ENCODE measurements at regions not wholly inside any gene's neighbourhood (a gene's known extent, or its start where the extent isn't known, plus 50 kb on each side); places are given as distances from the start of the nearest gene placed in this dataset.

DNA sequence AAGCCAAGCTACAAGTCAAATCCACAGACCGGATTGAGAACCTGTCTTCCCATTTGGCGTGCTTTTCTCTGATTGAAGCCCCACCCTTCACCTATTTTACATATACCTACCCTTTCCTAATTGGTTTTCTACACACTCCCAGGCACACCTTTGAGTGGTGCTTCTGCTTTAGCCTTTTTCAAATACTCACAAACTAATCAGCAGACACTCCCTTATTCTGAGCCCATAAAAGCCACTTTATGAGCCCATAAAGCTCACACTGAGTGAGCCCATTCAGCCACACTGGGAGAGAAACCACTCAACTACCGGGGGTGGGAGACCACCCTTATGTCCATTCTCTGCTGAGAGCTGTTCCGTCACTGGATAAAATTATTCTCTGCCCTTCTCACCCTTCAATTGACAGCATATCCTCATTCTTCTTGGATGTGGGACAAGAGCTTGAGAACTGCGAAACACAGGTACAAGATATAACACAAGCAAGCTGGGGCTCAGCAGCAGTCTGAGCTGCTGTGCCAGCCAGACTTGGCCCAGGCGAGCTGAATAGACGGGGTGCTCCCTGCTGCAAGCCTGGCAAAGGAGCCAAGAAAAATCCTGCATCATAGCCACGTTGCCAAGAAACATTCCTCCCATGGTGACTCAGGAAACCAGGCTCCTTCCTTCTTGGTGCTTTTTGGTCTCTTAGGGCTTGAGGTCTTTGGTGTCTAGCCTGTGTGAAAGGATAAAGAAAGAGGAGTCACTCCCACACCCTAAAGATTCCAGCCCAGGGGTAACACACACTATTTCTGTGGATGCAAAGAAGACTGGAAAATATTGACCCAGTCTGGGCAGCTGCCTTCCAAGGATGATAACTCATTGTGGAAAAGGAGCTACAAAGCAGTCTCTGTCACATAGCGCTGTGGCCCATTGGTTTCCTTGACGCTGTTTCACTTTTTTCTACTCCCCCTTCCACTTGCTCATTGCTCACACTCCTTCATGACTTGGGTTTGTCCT, 609.7 kb downstream of the MCTP2 start:
- TF ChIP-seq, protein P1, sequence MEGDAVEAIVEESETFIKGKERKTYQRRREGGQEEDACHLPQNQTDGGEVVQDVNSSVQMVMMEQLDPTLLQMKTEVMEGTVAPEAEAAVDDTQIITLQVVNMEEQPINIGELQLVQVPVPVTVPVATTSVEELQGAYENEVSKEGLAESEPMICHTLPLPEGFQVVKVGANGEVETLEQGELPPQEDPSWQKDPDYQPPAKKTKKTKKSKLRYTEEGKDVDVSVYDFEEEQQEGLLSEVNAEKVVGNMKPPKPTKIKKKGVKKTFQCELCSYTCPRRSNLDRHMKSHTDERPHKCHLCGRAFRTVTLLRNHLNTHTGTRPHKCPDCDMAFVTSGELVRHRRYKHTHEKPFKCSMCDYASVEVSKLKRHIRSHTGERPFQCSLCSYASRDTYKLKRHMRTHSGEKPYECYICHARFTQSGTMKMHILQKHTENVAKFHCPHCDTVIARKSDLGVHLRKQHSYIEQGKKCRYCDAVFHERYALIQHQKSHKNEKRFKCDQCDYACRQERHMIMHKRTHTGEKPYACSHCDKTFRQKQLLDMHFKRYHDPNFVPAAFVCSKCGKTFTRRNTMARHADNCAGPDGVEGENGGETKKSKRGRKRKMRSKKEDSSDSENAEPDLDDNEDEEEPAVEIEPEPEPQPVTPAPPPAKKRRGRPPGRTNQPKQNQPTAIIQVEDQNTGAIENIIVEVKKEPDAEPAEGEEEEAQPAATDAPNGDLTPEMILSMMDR (IDR thresholded peaks at IDR 0.05; ENCODE audit: poor library complexity, severe bottlenecking) = no peak
- no peaks in the 10 kb centered on the region for H3K27me3 ChIP-seq (ENCODE audit: insufficient read depth, poor library complexity, severe bottlenecking)
- H3K4me1 ChIP-seq (ENCODE audit: insufficient read depth, poor library complexity, severe bottlenecking) = no peaks in the 10 kb centered on the region
- no peak overlapping the region for H3K4me3 ChIP-seq (ENCODE audit: severe bottlenecking)
- H3K27ac ChIP-seq (ENCODE audit: poor library complexity, severe bottlenecking) = no peak overlapping the region
- DNase-seq (ENCODE audit: low spot score) (no peak), ATAC-seq (ENCODE audit: low read depth) (peak; percentile 44)
- H3K36me3 ChIP-seq (ENCODE audit: low read depth) = no peaks in the 10 kb centered on the region
- H3K9me3 ChIP-seq (ENCODE audit: severe bottlenecking) = no peaks in the 10 kb centered on the region

DNA sequence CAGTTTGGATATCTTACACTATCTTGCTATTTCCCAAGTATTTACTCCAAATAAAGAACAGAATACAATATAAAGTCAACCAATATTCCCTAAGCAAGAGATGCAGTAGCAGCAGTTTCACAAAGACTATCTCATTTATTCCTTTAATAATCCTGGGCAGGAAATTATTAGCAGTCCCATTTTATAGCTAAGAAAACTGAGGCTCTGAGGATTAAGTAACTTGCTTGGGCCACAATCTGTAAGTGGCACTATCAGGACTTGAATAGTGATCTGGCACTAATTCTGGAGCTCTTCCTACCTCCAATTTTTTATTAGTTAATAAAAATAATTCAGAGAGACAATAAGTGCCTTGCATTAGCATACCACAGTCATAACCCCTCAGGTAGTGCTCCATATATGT, 611.7 kb downstream of the MCTP2 start:
- H3K27me3 ChIP-seq (ENCODE audit: insufficient read depth, poor library complexity, severe bottlenecking) = no peaks in the 10 kb centered on the region

DNA sequence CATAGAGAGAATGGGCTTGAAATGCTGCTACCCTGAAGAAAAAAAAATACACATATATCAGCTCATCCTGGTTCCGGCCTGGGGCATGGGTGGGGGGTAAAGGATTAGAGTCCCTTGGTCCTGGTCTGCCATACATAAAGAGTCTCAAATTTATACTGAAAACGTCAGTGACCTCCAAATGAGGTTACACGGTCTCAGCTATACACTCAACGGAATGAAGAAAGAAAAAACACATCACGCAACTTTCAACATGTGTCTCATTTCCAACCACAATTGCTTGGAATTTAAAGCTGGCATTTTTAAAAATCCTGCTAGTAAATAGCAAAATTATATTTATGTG, 612.8 kb downstream of the MCTP2 start:
- no peaks in the 10 kb centered on the region for H3K9me3 ChIP-seq (ENCODE audit: severe bottlenecking)
- no peaks in the 10 kb centered on the region for H3K27me3 ChIP-seq (ENCODE audit: insufficient read depth, poor library complexity, severe bottlenecking)
- no peak overlapping the region for H3K4me3 ChIP-seq (ENCODE audit: severe bottlenecking)
- TF ChIP-seq, protein P1 (IDR thresholded peaks at IDR 0.05; ENCODE audit: poor library complexity, severe bottlenecking) = no peak
- no peak for DNase-seq (ENCODE audit: low spot score)
- no peaks in the 10 kb centered on the region for H3K4me1 ChIP-seq (ENCODE audit: insufficient read depth, poor library complexity, severe bottlenecking)
- ATAC-seq (ENCODE audit: low read depth) = no peak
- H3K27ac ChIP-seq (ENCODE audit: poor library complexity, severe bottlenecking) = no peak overlapping the region
- H3K36me3 ChIP-seq (ENCODE audit: low read depth) = no peaks in the 10 kb centered on the region

More for the DNA sequence above, 611.7 kb downstream of the MCTP2 start:
- Histone ChIP-seq H3K9me3 (ENCODE audit: severe bottlenecking) (no peaks in the 10 kb centered on the region), H3K4me1 (ENCODE audit: insufficient read depth, poor library complexity, severe bottlenecking) (no peaks in the 10 kb centered on the region), H3K36me3 (ENCODE audit: low read depth) (no peaks in the 10 kb centered on the region), H3K27ac (ENCODE audit: poor library complexity, severe bottlenecking) (no peak overlapping the region), H3K4me3 (ENCODE audit: severe bottlenecking) (no peak overlapping the region)
- no peak for DNase-seq (ENCODE audit: low spot score)
- TF ChIP-seq, protein P1 (IDR thresholded peaks at IDR 0.05; ENCODE audit: poor library complexity, severe bottlenecking) = no peak
- no peak for ATAC-seq (ENCODE audit: low read depth)

DNA sequence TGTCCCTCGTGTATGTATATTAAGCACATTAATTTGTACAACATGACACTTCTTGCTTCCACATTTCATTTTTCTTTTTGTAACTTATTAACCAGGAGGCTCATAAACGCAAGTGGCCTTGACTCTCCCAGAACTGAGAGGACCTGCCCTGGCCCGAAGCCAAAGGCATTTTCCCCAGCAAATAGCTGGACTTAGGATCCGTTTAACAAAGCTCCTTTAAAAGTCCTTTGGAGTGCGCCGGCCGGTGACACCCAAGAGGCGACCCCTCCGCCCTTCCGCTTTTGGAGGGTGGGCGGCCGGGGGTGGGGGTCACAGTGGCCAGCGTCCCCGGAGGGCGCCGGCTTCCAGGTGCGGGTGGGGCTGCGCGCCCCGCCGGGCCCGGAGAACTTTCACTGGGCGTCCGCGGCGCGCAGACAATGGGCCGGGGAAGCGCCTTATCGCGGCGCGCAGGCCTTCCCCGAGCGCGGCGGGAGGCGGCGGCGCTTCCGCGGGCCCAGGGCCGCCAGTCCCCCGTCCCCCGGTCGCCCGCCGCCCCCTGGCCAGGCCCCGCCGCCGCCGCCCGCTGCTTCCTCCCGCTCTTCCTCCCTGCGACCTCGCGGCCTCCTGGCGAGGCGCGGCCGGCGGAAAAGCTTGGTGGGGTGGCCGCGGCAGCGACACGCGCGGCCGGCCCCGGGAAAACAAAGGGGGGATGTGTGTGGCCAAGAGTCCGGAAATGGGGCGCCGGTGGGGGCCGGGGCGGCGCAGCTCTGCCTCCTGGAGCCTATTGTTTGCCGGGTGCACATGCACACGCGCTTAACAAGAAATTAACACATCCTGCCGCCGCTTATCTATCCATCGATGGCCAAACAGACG, 613.4 kb downstream of the MCTP2 start:
- ATAC-seq (ENCODE audit: low read depth) = peak; percentile 63
- peak overlapping the region; percentile 20 for H3K27ac ChIP-seq (ENCODE audit: poor library complexity, severe bottlenecking)
- DNase-seq (ENCODE audit: low spot score) = no peak

More for the DNA sequence above, 613.4 kb downstream of the MCTP2 start:
- H3K4me1 ChIP-seq (ENCODE audit: insufficient read depth, poor library complexity, severe bottlenecking) = no peaks in the 10 kb centered on the region
- TF ChIP-seq, protein P1 (IDR thresholded peaks at IDR 0.05; ENCODE audit: poor library complexity, severe bottlenecking) = peak; percentile 53
- H3K4me3 ChIP-seq (ENCODE audit: severe bottlenecking) = peak overlapping the region; percentile 28
- H3K9me3 ChIP-seq (ENCODE audit: severe bottlenecking) = no peaks in the 10 kb centered on the region
- H3K27me3 ChIP-seq (ENCODE audit: insufficient read depth, poor library complexity, severe bottlenecking) = no peaks in the 10 kb centered on the region
- H3K36me3 ChIP-seq (ENCODE audit: low read depth) = no peaks in the 10 kb centered on the region
